Liver (tissue), 3 donors: ENCODE measurements at regions not wholly inside any gene's neighbourhood (a gene's known extent, or its start where the extent isn't known, plus 50 kb on each side); places are given as distances from the start of the nearest gene placed in this dataset.

Experiments used
- JUND ChIP-seq, 2 donors: IDR thresholded peaks; 2 replicates each; pipeline ENCODE4 v1.6.1; 2016; ENCODE audit warnings: antibody characterized with exemption in 2 of 2
- RAD21 ChIP-seq, 2 donors: IDR thresholded peaks; 2 replicates each; pipeline ENCODE4 v1.6.1; 2016; ENCODE audit warnings: antibody characterized with exemption in 2 of 2, mild to moderate bottlenecking in 2 of 2
- TAF1 ChIP-seq: conservative IDR thresholded peaks from 2 replicates; pipeline ENCODE4 v1.6.1; 2016; ENCODE audit warnings: antibody characterized with exemption, mild to moderate bottlenecking
- TF ChIP-seq, protein P1 (sequence below): fragments of 150-350 bp; IDR thresholded peaks from 2 replicates; pipeline ENCODE4 v1.5.1; 2017; ENCODE audit warnings: improper control_type of control experiment, low read depth, low read length; ENCODE audit not compliant: missing input control
- TF ChIP-seq, protein P2 (sequence below): IDR thresholded peaks from 2 replicates; pipeline ENCODE4 v1.6.1; 2016; ENCODE audit warnings: antibody characterized with exemption, mild to moderate bottlenecking
- donor health status: healthy.
- donor health status: healthy.

GRCh38 chr6:133033263-133033662, 207.9 kb upstream of the EYA4 start:
- TF ChIP-seq, protein P1, sequence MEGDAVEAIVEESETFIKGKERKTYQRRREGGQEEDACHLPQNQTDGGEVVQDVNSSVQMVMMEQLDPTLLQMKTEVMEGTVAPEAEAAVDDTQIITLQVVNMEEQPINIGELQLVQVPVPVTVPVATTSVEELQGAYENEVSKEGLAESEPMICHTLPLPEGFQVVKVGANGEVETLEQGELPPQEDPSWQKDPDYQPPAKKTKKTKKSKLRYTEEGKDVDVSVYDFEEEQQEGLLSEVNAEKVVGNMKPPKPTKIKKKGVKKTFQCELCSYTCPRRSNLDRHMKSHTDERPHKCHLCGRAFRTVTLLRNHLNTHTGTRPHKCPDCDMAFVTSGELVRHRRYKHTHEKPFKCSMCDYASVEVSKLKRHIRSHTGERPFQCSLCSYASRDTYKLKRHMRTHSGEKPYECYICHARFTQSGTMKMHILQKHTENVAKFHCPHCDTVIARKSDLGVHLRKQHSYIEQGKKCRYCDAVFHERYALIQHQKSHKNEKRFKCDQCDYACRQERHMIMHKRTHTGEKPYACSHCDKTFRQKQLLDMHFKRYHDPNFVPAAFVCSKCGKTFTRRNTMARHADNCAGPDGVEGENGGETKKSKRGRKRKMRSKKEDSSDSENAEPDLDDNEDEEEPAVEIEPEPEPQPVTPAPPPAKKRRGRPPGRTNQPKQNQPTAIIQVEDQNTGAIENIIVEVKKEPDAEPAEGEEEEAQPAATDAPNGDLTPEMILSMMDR: no peak
- TF ChIP-seq RAD21 (IDR thresholded peaks at IDR 0.05) (no peak), TAF1 (no peak), JUND (IDR thresholded peaks at IDR 0.05) (no peak)
- TF ChIP-seq, protein P2, sequence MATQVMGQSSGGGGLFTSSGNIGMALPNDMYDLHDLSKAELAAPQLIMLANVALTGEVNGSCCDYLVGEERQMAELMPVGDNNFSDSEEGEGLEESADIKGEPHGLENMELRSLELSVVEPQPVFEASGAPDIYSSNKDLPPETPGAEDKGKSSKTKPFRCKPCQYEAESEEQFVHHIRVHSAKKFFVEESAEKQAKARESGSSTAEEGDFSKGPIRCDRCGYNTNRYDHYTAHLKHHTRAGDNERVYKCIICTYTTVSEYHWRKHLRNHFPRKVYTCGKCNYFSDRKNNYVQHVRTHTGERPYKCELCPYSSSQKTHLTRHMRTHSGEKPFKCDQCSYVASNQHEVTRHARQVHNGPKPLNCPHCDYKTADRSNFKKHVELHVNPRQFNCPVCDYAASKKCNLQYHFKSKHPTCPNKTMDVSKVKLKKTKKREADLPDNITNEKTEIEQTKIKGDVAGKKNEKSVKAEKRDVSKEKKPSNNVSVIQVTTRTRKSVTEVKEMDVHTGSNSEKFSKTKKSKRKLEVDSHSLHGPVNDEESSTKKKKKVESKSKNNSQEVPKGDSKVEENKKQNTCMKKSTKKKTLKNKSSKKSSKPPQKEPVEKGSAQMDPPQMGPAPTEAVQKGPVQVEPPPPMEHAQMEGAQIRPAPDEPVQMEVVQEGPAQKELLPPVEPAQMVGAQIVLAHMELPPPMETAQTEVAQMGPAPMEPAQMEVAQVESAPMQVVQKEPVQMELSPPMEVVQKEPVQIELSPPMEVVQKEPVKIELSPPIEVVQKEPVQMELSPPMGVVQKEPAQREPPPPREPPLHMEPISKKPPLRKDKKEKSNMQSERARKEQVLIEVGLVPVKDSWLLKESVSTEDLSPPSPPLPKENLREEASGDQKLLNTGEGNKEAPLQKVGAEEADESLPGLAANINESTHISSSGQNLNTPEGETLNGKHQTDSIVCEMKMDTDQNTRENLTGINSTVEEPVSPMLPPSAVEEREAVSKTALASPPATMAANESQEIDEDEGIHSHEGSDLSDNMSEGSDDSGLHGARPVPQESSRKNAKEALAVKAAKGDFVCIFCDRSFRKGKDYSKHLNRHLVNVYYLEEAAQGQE: no peak
